ENCODE measurements at regions not wholly inside any gene's neighbourhood (a gene's known extent, or its start where the extent isn't known, plus 50 kb on each side); places are given as distances from the start of the nearest gene placed in this dataset.

DNA sequence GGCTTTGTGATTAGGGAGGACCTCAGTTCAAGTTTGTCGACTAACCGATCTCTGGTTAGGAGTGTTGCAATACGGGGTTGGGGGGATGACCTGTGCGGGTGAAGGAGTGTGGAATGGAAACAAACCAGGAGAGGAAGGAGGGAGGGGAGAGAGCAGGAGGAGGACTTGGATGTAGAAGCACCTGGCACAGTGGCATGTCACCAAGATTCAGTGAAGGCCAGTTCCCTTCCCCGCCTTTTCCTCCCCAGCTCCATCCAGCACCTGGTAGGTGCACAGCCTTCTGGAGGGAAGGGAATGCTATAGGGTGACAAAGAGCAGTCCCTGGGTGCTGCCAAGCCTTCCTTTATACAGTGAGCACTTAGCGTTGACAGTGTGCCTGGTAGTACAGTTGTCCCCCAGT lies 107.4 kb upstream of the CRHR1 start:
- TF ChIP-seq, protein P1, sequence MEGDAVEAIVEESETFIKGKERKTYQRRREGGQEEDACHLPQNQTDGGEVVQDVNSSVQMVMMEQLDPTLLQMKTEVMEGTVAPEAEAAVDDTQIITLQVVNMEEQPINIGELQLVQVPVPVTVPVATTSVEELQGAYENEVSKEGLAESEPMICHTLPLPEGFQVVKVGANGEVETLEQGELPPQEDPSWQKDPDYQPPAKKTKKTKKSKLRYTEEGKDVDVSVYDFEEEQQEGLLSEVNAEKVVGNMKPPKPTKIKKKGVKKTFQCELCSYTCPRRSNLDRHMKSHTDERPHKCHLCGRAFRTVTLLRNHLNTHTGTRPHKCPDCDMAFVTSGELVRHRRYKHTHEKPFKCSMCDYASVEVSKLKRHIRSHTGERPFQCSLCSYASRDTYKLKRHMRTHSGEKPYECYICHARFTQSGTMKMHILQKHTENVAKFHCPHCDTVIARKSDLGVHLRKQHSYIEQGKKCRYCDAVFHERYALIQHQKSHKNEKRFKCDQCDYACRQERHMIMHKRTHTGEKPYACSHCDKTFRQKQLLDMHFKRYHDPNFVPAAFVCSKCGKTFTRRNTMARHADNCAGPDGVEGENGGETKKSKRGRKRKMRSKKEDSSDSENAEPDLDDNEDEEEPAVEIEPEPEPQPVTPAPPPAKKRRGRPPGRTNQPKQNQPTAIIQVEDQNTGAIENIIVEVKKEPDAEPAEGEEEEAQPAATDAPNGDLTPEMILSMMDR (IDR thresholded peaks at IDR 0.05): no peak
- no peak for TF ChIP-seq POLR2AphosphoS5 (IDR thresholded peaks at IDR 0.05)
